ENCODE measurements at regions not wholly inside any gene's neighbourhood (a gene's known extent, or its start where the extent isn't known, plus 50 kb on each side); places are given as distances from the start of the nearest gene placed in this dataset.

GRCh38 chr7:85602196-85602595 lies 415.3 kb upstream of the SEMA3D start:
- no peak for TF ChIP-seq POLR2AphosphoS5 (IDR thresholded peaks at IDR 0.05)
- TF ChIP-seq CTCF (IDR thresholded peaks at IDR 0.05) = no peak
- TF ChIP-seq POLR2A (IDR thresholded peaks at IDR 0.05) = no peak
- Histone ChIP-seq H3K4me3 (no peak overlapping the region), H3K9me3 (no peaks in the 10 kb centered on the region), H3K27me3 (no peaks in the 10 kb centered on the region), H3K36me3 (no peaks in the 10 kb centered on the region), H3K4me1 (no peaks in the 10 kb centered on the region), H3K27ac (no peak overlapping the region)
- no peak for DNase-seq (ENCODE audit: low spot score in 2 of 2)
- intact Hi-C loops (cut with DNase I; ENCODE audit: low total_unique reads) = no loop called here

DNA sequence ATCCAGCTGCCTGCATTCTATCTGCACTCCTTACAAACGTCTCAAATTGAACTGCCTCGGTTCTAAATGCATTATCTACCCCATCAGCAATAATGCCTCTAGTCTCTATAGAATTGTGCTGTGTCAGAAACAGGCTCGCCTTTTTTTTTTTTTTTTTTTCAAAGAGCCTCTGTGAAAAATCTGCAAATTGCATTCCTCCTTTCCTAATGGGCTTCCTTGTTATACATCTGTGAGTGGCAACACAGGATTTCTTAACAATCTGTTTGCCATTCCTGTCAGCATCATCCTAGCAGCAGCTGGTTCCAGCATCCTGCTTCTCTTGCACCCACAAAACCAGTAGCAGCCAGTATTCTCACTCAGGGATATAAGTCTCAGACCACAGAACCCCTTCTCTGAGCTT lies 413.5 kb upstream of the SEMA3D start:
- no peak overlapping the region for H3K27ac ChIP-seq
- TF ChIP-seq POLR2AphosphoS5 (IDR thresholded peaks at IDR 0.05) (no peak), POLR2A (IDR thresholded peaks at IDR 0.05) (no peak), CTCF (IDR thresholded peaks at IDR 0.05) (no peak)
- no peak overlapping the region for H3K4me3 ChIP-seq
- no peaks in the 10 kb centered on the region for H3K9me3 ChIP-seq
- no peak for DNase-seq (ENCODE audit: low spot score in 2 of 2)
- no peaks in the 10 kb centered on the region for H3K36me3 ChIP-seq
- no peaks in the 10 kb centered on the region for H3K4me1 ChIP-seq
- no peaks in the 10 kb centered on the region for H3K27me3 ChIP-seq
- intact Hi-C loops (cut with DNase I; ENCODE audit: low total_unique reads) = no loop called here

GRCh38 chr7:85596827-85597226 lies 410.0 kb upstream of the SEMA3D start:
- intact Hi-C loops (cut with DNase I; ENCODE audit: low total_unique reads) = no loop called here
- Histone ChIP-seq H3K9me3 (no peaks in the 10 kb centered on the region), H3K4me3 (no peak overlapping the region), H3K27ac (no peak overlapping the region), H3K27me3 (no peaks in the 10 kb centered on the region), H3K36me3 (no peaks in the 10 kb centered on the region), H3K4me1 (no peaks in the 10 kb centered on the region)
- DNase-seq (ENCODE audit: low spot score in 2 of 2) = no peak
- TF ChIP-seq POLR2A (IDR thresholded peaks at IDR 0.05) (no peak), CTCF (IDR thresholded peaks at IDR 0.05) (no peak), POLR2AphosphoS5 (IDR thresholded peaks at IDR 0.05) (no peak)

GRCh38 chr7:85595750-85596178 lies 408.9 kb upstream of the SEMA3D start:
- Histone ChIP-seq H3K4me3 (no peak overlapping the region), H3K4me1 (no peaks in the 10 kb centered on the region), H3K27ac (no peak overlapping the region), H3K9me3 (no peaks in the 10 kb centered on the region), H3K36me3 (no peaks in the 10 kb centered on the region), H3K27me3 (no peaks in the 10 kb centered on the region)
- TF ChIP-seq POLR2A (IDR thresholded peaks at IDR 0.05) = no peak
- no peak for TF ChIP-seq POLR2AphosphoS5 (IDR thresholded peaks at IDR 0.05)
- no peak for TF ChIP-seq CTCF (IDR thresholded peaks at IDR 0.05)
- DNase-seq (ENCODE audit: low spot score in 2 of 2) = no peak
- intact Hi-C loops (cut with DNase I; ENCODE audit: low total_unique reads) = no loop called here

DNA sequence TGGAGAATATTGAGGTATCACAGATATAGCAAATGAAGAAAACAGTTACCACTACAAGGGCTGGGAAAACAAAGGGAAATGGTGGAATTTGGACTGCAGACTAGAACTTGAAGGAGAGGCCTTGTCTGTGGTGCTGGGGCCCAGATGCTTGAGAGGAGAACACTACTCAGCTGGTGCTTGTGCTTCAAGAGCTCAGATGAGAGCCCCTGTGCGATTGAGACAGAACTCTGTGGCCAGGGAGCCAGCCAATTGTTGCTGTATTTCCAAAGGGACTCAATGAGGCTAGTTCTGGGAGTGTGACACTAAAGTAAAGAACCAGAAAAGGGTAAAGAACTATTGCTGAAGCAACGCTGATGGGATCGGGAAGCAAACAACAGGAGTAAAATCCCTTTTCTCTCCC lies 406.5 kb upstream of the SEMA3D start:
- no peak for DNase-seq (ENCODE audit: low spot score in 2 of 2)
- Histone ChIP-seq H3K4me3 (no peak overlapping the region), H3K27me3 (no peaks in the 10 kb centered on the region), H3K36me3 (no peaks in the 10 kb centered on the region), H3K9me3 (no peaks in the 10 kb centered on the region), H3K27ac (no peak overlapping the region), H3K4me1 (no peaks in the 10 kb centered on the region)
- no peak for TF ChIP-seq CTCF (IDR thresholded peaks at IDR 0.05)
- no peak for TF ChIP-seq POLR2A (IDR thresholded peaks at IDR 0.05)
- intact Hi-C loops (cut with DNase I; ENCODE audit: low total_unique reads) = no loop called here

Measured in breast epithelium (tissue), 4 donors.